IMR-90 (cell line): ENCODE measurements at regions not wholly inside any gene's neighbourhood (a gene's known extent, or its start where the extent isn't known, plus 50 kb on each side); places are given as distances from the start of the nearest gene placed in this dataset.

ENCODE experiments used
- ATAC-seq: fragments of 200-7000 bp; cut with Tn5 transposase; 2 replicates; pipeline ENCODE4 v1.9.1; 2020; ENCODE audit warnings: low read depth, mild to moderate bottlenecking, moderate library complexity
- BruUV-seq: library from RNA; stranded (reverse); fragments of 400-500 nt; replicated peaks from 2 replicates; lab custom pipeline; 2021; lab: Mats Ljungman, UMichigan
- CTCF ChIA-PET: fragments of 300-600 bp; formaldehyde crosslinking; extraction: SDS; loops from one replicate; lab custom pipeline; 2021; ENCODE audit warnings: antibody characterized with exemption; lab: Yijun Ruan, JAX
- POLR2A ChIA-PET: fragments of 300-600 bp; sonication (Branson Sonifier 250); formaldehyde crosslinking; loops from one replicate; lab custom pipeline; 2022; ENCODE audit warnings: antibody characterized with exemption; ENCODE audit not compliant: unreplicated experiment; lab: Charles Lee
- DNase-seq: peaks from one replicate; pipeline ENCODE4 v3.0.0; 2013
- H2AFZ ChIP-seq: replicated peaks from 2 replicates; pipeline ENCODE3; 2013; ENCODE audit warnings: low read length, mild to moderate bottlenecking; ENCODE audit not compliant: poor library complexity
- H2AK5ac ChIP-seq: 2 replicates; pipeline ENCODE4 v1.6.1; 2013; ENCODE audit warnings: low read depth, low read length, inconsistent platforms
- H2AK9ac ChIP-seq: replicated peaks from 2 replicates; pipeline ENCODE3; 2013; ENCODE audit warnings: mild to moderate bottlenecking, low read depth, low read length, moderate library complexity; ENCODE audit not compliant: poor library complexity
- H2BK120ac ChIP-seq: 2 replicates; pipeline ENCODE4 v1.6.1; 2013; ENCODE audit warnings: low read depth, low read length, inconsistent platforms
- H2BK15ac ChIP-seq: 3 replicates; pipeline ENCODE4 v1.6.1; 2013; ENCODE audit warnings: low read depth, low read length, inconsistent platforms
- H2BK20ac ChIP-seq: 2 replicates; pipeline ENCODE4 v1.6.1; 2013; ENCODE audit warnings: low read depth, mild to moderate bottlenecking, inconsistent platforms, low read length, moderate library complexity
- H2BK5ac ChIP-seq: 2 replicates; pipeline ENCODE4 v1.6.1; 2013; ENCODE audit warnings: mild to moderate bottlenecking, low read depth, low read length, inconsistent platforms; ENCODE audit not compliant: poor library complexity, severe bottlenecking
- H3K14ac ChIP-seq: replicated peaks from 2 replicates; pipeline ENCODE4 v1.6.1; 2013; ENCODE audit warnings: low read depth, low read length, inconsistent platforms
- H3K18ac ChIP-seq: 2 replicates; pipeline ENCODE4 v1.6.1; 2013; ENCODE audit warnings: low read depth, low read length, control low read depth
- H3K23ac ChIP-seq: 2 replicates; pipeline ENCODE4 v1.6.1; 2013; ENCODE audit warnings: low read depth, low read length, inconsistent platforms
- H3K27ac ChIP-seq: 2 replicates; pipeline ENCODE4 v1.5.1; 2013; ENCODE audit warnings: mild to moderate bottlenecking, control low read depth, low read length; ENCODE audit not compliant: insufficient read depth
- H3K27me3 ChIP-seq: 2 replicates; pipeline ENCODE4 v1.6.1; 2013; ENCODE audit warnings: low read length; ENCODE audit not compliant: control insufficient read depth, insufficient read depth
- H3K36me3 ChIP-seq: 2 replicates; pipeline ENCODE4 v1.6.1; 2013; ENCODE audit warnings: low read length, mixed read lengths; ENCODE audit not compliant: control insufficient read depth, insufficient read depth
- H3K4ac ChIP-seq: 2 replicates; pipeline ENCODE4 v1.6.1; 2013; ENCODE audit warnings: low read depth, low read length, inconsistent platforms
- H3K4me1 ChIP-seq: 2 replicates; pipeline ENCODE4 v1.6.1; 2013; ENCODE audit warnings: low read length, mixed read lengths; ENCODE audit not compliant: control insufficient read depth, insufficient read depth
- H3K4me2 ChIP-seq: 2 replicates; pipeline ENCODE4 v1.6.1; 2013; ENCODE audit warnings: low read depth, mild to moderate bottlenecking, control low read depth, low read length, moderate library complexity
- H3K4me3 ChIP-seq: 2 replicates; pipeline ENCODE4 v1.5.1; 2013; ENCODE audit warnings: low read depth, mild to moderate bottlenecking, control low read depth, low read length, moderate library complexity; ENCODE audit not compliant: insufficient read depth
- H3K56ac ChIP-seq: 2 replicates; pipeline ENCODE4 v1.6.1; 2013; ENCODE audit warnings: low read length, inconsistent platforms; ENCODE audit not compliant: insufficient read depth; ENCODE audit errors: extremely low read depth
- H3K79me1 ChIP-seq, 2 experiments: 2 replicates each; pipeline ENCODE4 v1.6.1; 2013; ENCODE audit warnings: low read length in 2 of 2, inconsistent platforms in 1 of 2, low read depth in 1 of 2
- H3K9ac ChIP-seq: 2 replicates; pipeline ENCODE4 v1.6.1; 2013; ENCODE audit warnings: low read depth, low read length, control low read depth
- H3K9me1 ChIP-seq: 2 replicates; pipeline ENCODE4 v1.6.1; 2013; ENCODE audit warnings: low read length, inconsistent platforms; ENCODE audit not compliant: insufficient read depth
- H3K9me3 ChIP-seq: 2 replicates; pipeline ENCODE4 v1.6.1; 2013; ENCODE audit warnings: low read length; ENCODE audit not compliant: control insufficient read depth, insufficient read depth
- H4K20me1 ChIP-seq: 2 replicates; pipeline ENCODE4 v1.6.1; 2013; ENCODE audit warnings: low read length, inconsistent platforms; ENCODE audit not compliant: insufficient read depth
- H4K5ac ChIP-seq: 2 replicates; pipeline ENCODE4 v1.6.1; 2013; ENCODE audit warnings: mild to moderate bottlenecking, low read depth, low read length, control low read depth
- H4K8ac ChIP-seq, 2 experiments: 2 replicates each; pipeline ENCODE4 v1.6.1; 2013; ENCODE audit warnings: low read depth in 2 of 2, low read length in 2 of 2, control low read depth in 1 of 2, inconsistent platforms in 1 of 2
- H4K91ac ChIP-seq: 2 replicates; pipeline ENCODE4 v1.6.1; 2013; ENCODE audit warnings: low read depth, low read length, inconsistent platforms; ENCODE audit not compliant: insufficient read depth
- BHLHE40 ChIP-seq: fragments of 150-350 bp; IDR thresholded peaks from 2 replicates; pipeline ENCODE4 v1.6.1; 2016; ENCODE audit warnings: mild to moderate bottlenecking, low read depth, low read length
- CEBPB ChIP-seq: IDR thresholded peaks from 2 replicates; pipeline ENCODE4 v1.6.1; 2012; ENCODE audit warnings: low read depth, low read length, improper control_type of control experiment
- FOS ChIP-seq: fragments of 150-350 bp; IDR thresholded peaks from 2 replicates; pipeline ENCODE4 v1.6.1; 2016; ENCODE audit warnings: low read depth, low read length
- MAFK ChIP-seq: IDR thresholded peaks from 2 replicates; pipeline ENCODE4 v1.6.1; 2012; ENCODE audit warnings: low read depth, low read length, improper control_type of control experiment
- MAZ ChIP-seq: IDR thresholded peaks from 2 replicates; pipeline ENCODE4 v1.6.1; 2012; ENCODE audit warnings: low read depth, mild to moderate bottlenecking, low read length, improper control_type of control experiment, moderate library complexity, borderline replicate concordance
- RAD21 ChIP-seq: IDR thresholded peaks from 2 replicates; pipeline ENCODE4 v1.6.1; 2012; ENCODE audit warnings: low read length, improper control_type of control experiment
- RCOR1 ChIP-seq: IDR thresholded peaks from 2 replicates; pipeline ENCODE4 v1.6.1; 2012; ENCODE audit warnings: mild to moderate bottlenecking, low read length, improper control_type of control experiment; ENCODE audit not compliant: insufficient replicate concordance
- RFX5 ChIP-seq: IDR thresholded peaks from 2 replicates; pipeline ENCODE4 v1.8.0; 2012; ENCODE audit warnings: low read depth, mild to moderate bottlenecking, low read length, moderate library complexity
- WGBS, 2 experiments: methylation state at CpG; one replicate each; pipeline versions ENCODE4 v1.1.5 to v1.1.7; 2013; ENCODE audit warnings: missing lambda C conversion rate in 2 of 2; ENCODE audit not compliant: insufficient read length in 1 of 2; ENCODE audit errors: extremely low coverage in 2 of 2; 5-methylcytosine and 5-hydroxymethylcytosine counted together
- dilution Hi-C: fragments of 300-500 bp; cut with HindIII; formaldehyde crosslinking; loops from one replicate; pipeline ENCODE4 v1.14.3; 2018; ENCODE audit warnings: low sequenced_read_pairs; ENCODE audit not compliant: unreplicated experiment
- in situ Hi-C: fragments of 300-500 bp; cut with MboI; formaldehyde crosslinking; loops from 3 replicates; pipeline ENCODE4 v1.14.3; 2019; ENCODE audit warnings: low sequenced_read_pairs, inconsistent platforms, mixed read lengths
- intact Hi-C: fragments of 100-400 bp; cut with micrococcal nuclease; formaldehyde crosslinking; loops from 2 replicates; pipeline ENCODE4 v1.10.0; 2022
- TF ChIP-seq, protein P1 (sequence below): fragments of 150-350 bp; IDR thresholded peaks from 2 replicates; pipeline ENCODE4 v1.6.1; 2017; ENCODE audit warnings: mild to moderate bottlenecking, antibody characterized with exemption, low read length, low read depth

- H3K4me3 ChIP-seq = no peak overlapping the region
- H3K27me3 ChIP-seq = no peaks in the 10 kb centered on the region; the same call in 1 of the 2 replicates
- H3K4ac ChIP-seq = no peak overlapping the region
- 0% methylated on average over 1 of the region's 3 CpGs; no CpG with 5 or more reads in 1 of the 2 experiments for WGBS, 2 experiments
- in situ Hi-C loops = no loop called here
- H3K56ac ChIP-seq = no peak overlapping the region
- TF ChIP-seq BHLHE40 = no peak
- TF ChIP-seq MAZ = no peak
- TF ChIP-seq FOS = no peak
- no peak for TF ChIP-seq RAD21
- TF ChIP-seq, protein P1, sequence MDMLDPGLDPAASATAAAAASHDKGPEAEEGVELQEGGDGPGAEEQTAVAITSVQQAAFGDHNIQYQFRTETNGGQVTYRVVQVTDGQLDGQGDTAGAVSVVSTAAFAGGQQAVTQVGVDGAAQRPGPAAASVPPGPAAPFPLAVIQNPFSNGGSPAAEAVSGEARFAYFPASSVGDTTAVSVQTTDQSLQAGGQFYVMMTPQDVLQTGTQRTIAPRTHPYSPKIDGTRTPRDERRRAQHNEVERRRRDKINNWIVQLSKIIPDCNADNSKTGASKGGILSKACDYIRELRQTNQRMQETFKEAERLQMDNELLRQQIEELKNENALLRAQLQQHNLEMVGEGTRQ = no peak
- TF ChIP-seq RFX5 = no peak
- no peak for TF ChIP-seq MAFK
- no peak for TF ChIP-seq RCOR1
- TF ChIP-seq CEBPB = no peak
- H3K9me1 ChIP-seq = no peaks in the 10 kb centered on the region
- BruUV-seq = no TSS peak
- dilution Hi-C loops = no loop called here
- ATAC-seq = no peak
- no peak overlapping the region for H2AK9ac ChIP-seq
- H2BK5ac ChIP-seq = no peak overlapping the region
- no peak overlapping the region for H4K5ac ChIP-seq
- no peaks in the 10 kb centered on the region for H3K79me1 ChIP-seq
- no peak overlapping the region for H3K4me2 ChIP-seq
- H3K9ac ChIP-seq = no peak overlapping the region
- H3K18ac ChIP-seq = no peak overlapping the region
- DNase-seq = no peak
- ChIA-PET CTCF (no interaction called here), POLR2A (no interaction called here)
- H2BK120ac ChIP-seq = no peak overlapping the region
- no peak overlapping the region for H2BK20ac ChIP-seq
- H2AFZ ChIP-seq = no peak overlapping the region
- no peak overlapping the region for H3K23ac ChIP-seq
- H3K27ac ChIP-seq = no peak overlapping the region
- no peak overlapping the region for H4K91ac ChIP-seq
- no peak overlapping the region for H2AK5ac ChIP-seq
- no peak overlapping the region for H4K8ac ChIP-seq
- intact Hi-C loops = no loop called here
- H3K9me3 ChIP-seq = no peaks in the 10 kb centered on the region
- H3K36me3 ChIP-seq = no peaks in the 10 kb centered on the region
- no peaks in the 10 kb centered on the region for H3K4me1 ChIP-seq
- H4K20me1 ChIP-seq = no peaks in the 10 kb centered on the region
- no peak overlapping the region for H3K14ac ChIP-seq
- H2BK15ac ChIP-seq = no peak overlapping the region
These were observed 600.6 kb downstream of the BUD13 start for GRCh38 chr11:116172156-116172555.
